Left cardiac atrium (tissue), 4 donors: ENCODE measurements at regions not wholly inside any gene's neighbourhood (a gene's known extent, or its start where the extent isn't known, plus 50 kb on each side); places are given as distances from the start of the nearest gene placed in this dataset.

Experiments used
- ATAC-seq, 2 donors: fragments of 200-7000 bp; cut with Tn5 transposase; one replicate each; pipeline ENCODE4 v1.9.1; 2020; ENCODE audit warnings: mild to moderate bottlenecking in 2 of 2, moderate library complexity in 2 of 2
- DNase-seq: peaks from one replicate; pipeline ENCODE4 v3.0.0-alpha.2; 2020
- intact Hi-C, 2 donors: fragments of 100-400 bp; cut with DNase I; formaldehyde crosslinking; loops; one replicate each; pipeline versions ENCODE4 v1.14.1 to v1.15.1; 2022 to 2023
- donor health status: DM: no; HTN: yes; CAD: no.
- donor health status: DM: no; HTN: yes; CAD: no; lungs with severe emphysema.
- donor health status: DM: yes; HTN: yes; CAD: no.
- donor health status: Dilated cardiomyopathy.

DNA sequence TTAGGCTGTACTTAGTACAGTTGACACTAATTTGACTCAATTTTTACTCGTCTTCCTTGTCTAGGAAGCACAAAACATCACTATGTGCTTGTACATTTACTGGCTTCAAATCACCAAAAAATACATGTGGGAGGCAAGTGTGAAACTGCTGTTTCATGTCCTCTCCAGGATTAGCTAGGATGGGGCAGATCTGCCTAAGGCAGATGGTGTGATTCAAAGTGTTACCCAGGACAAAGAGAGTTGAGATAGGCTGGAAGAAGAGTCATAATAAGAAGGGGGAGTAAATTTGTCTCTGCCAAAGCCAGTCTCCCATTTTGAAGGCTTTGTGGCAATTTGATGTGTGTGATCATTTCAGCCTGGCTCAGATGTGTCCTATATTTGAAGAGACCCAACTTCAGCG lies 821.6 kb upstream of the ZEB2 start:
- ATAC-seq (no peak), DNase-seq (no peak)
- intact Hi-C loops = no loop called here

GRCh38 chr2:145339646-145340045 lies 819.7 kb upstream of the ZEB2 start:
- intact Hi-C loops = no loop called here
- no peak for DNase-seq
- no peak for ATAC-seq

GRCh38 chr2:145332210-145332898 lies 812.4 kb upstream of the ZEB2 start:
- DNase-seq = no peak
- intact Hi-C loops = no loop called here
- ATAC-seq = no peak

GRCh38 chr2:145329971-145330370 lies 810.1 kb upstream of the ZEB2 start:
- ATAC-seq = no peak
- intact Hi-C loops = no loop called here
- DNase-seq = no peak

GRCh38 chr2:145325485-145325884 lies 805.6 kb upstream of the ZEB2 start:
- ATAC-seq (no peak), DNase-seq (no peak)
- intact Hi-C loops = no loop called here

- ATAC-seq (no peak), DNase-seq (no peak)
- intact Hi-C loops = no loop called here
Measured at GRCh38 chr2:145324748-145325147, 804.8 kb upstream of the ZEB2 start.

DNA sequence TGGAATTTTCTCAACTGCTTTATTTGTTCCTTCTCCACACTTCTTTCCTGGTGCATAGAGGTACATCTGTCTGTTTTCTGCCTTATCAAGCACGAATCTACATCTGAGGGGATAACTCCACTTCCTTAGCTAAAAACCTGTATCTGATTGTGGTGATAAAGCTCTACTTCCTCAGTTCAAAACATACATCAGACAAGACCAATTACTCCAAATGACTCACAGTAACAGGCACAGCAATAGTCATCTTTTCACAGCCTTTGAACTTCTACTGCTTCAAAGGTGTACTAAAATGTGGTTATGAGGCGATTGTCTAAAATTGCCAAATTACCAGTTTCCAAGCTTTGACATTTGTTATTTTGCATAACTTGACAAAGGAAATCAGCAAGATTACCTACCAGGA lies 803.6 kb upstream of the ZEB2 start:
- no peak for ATAC-seq
- intact Hi-C loops = no loop called here
- no peak for DNase-seq

GRCh38 chr2:145321344-145321743 lies 801.4 kb upstream of the ZEB2 start:
- intact Hi-C loops = no loop called here
- DNase-seq (no peak), ATAC-seq (no peak)

DNA sequence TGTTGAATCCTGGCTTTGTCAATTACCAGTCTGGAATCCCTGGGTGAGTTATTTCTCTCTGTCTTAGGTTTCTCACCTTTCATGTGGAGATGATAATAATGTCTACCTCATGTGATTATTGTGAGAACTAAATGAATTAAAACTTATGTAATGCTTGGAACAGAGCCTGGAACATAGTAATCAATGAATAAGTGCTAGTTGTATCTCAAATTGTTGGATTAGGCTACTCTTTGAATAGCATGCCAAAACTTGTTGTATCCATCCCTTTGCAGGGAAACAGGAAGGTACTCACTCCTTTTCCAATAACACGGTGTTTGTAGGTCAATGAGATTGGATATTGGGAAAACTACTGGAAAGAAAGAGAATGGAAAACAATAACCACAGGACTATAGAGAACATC lies 796.6 kb upstream of the ZEB2 start:
- ATAC-seq (no peak), DNase-seq (no peak)
- intact Hi-C loops = no loop called here

- ATAC-seq (no peak), DNase-seq (no peak)
- intact Hi-C loops = no loop called here
Measured at GRCh38 chr2:145315053-145315452, 795.1 kb upstream of the ZEB2 start.

DNA sequence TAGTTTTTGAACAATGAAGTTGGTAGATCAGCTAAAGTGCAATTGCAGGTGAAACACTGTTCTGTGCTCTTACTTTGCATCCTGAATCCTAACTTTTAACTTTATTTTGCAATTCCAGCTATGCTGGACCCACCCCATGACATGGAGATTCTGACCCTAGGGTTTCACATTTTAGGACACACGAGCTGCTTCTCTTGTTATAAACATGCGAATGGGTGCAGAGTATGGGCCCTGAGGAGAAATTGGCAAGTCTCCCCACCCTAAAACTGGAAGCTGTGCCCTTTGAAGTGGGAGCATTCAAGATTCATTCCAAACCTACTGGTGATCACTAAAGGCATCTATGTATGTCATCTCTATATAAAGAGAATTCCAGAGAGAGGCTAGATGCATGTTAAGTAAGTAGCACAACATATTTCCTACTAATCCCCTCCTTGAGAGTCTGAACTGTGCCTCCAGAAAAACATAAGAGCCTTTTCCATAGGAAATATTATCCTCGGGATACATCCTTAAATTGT lies 794.3 kb upstream of the ZEB2 start:
- intact Hi-C loops = no loop called here
- ATAC-seq (no peak), DNase-seq (no peak)

- intact Hi-C loops = no loop called here
- ATAC-seq (no peak), DNase-seq (no peak)
Measured at GRCh38 chr2:145305889-145306288, 786.0 kb upstream of the ZEB2 start.

DNA sequence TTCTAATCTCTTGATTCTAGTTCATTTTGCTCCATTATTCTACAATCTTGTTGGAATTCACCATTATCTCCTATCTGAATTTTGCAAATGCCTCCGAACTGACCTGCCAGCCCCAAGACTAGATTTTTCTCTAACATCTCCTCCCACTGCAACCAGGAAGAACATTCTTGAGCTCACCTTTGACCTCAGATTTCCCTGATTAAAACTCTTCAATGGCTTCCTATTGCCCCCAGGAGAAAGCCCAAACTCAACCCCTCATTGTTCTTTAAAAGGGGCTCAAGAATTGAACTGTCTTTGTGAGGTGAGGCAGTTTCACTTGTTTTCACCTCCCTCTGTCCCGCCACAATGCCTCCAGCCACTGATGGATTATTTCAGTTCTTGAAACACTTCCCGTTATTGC lies 784.6 kb upstream of the ZEB2 start:
- ATAC-seq (no peak), DNase-seq (no peak)
- intact Hi-C loops = no loop called here

GRCh38 chr2:145303536-145303935 lies 783.6 kb upstream of the ZEB2 start:
- ATAC-seq (no peak), DNase-seq (no peak)
- intact Hi-C loops = no loop called here

GRCh38 chr2:145302886-145303285 lies 783.0 kb upstream of the ZEB2 start:
- intact Hi-C loops = no loop called here
- DNase-seq (no peak), ATAC-seq (no peak)

GRCh38 chr2:145302451-145302850 lies 782.5 kb upstream of the ZEB2 start:
- ATAC-seq (no peak), DNase-seq (no peak)
- intact Hi-C loops = no loop called here

DNA sequence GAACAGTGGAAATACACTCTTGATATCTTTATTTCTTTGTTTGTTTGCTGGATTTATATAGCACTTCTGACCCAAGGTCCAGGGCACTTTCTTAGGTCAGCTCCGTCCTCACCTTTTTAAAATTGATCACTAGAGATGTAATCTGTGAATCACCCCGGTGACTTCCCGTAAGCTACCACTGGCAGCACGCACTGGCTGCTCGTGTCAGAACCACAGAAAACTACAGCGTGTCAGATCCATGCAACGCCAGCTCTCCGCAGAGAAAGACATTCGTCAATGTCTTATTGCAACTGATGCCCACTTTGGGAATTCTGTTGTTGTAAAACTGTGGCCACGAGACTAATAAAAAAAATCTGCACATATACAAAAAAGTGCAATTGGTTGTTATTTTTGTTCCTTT lies 779.4 kb upstream of the ZEB2 start:
- intact Hi-C loops = no loop called here
- ATAC-seq (no peak), DNase-seq (no peak)

GRCh38 chr2:145292166-145292565 lies 772.2 kb upstream of the ZEB2 start:
- no peak for ATAC-seq
- DNase-seq = no peak
- intact Hi-C loops = no loop called here

GRCh38 chr2:145290986-145291385 lies 771.1 kb upstream of the ZEB2 start:
- intact Hi-C loops = no loop called here
- ATAC-seq (no peak), DNase-seq (no peak)

DNA sequence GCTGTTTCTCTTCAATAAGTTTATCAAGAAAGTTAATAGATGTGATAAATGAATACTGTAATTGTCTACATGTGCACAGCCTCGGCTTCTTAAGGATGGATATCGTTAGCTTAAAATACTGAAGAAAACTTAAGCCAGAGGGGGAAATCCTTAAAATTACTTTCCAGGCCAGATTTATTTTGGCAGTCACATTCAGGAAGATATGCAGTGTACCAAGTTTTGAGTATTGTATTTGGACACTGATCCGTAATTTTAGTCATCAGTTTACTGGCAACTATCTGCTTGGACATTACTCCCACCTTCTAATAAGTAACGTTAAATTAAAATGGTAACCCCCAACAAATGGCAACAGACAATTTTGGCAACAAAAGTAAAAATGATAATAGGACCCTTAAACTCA lies 770.0 kb upstream of the ZEB2 start:
- DNase-seq (no peak), ATAC-seq (peak in 1 of 2 donors; percentile 28)
- intact Hi-C loops = no loop called here

GRCh38 chr2:145288650-145289496 lies 769.0 kb upstream of the ZEB2 start:
- peak in 1 of 2 donors; percentile 94 for ATAC-seq
- intact Hi-C loops = no loop called here
- DNase-seq = no peak
